Smooth muscle cell of the brain vasculature (primary cell): ENCODE measurements at regions not wholly inside any gene's neighbourhood (a gene's known extent, or its start where the extent isn't known, plus 50 kb on each side); places are given as distances from the start of the nearest gene placed in this dataset.

Source experiments
- DNase-seq: peaks from one replicate; pipeline ENCODE4 v3.0.0-alpha.2; 2012; ENCODE audit warnings: low read depth, low spot score

DNA sequence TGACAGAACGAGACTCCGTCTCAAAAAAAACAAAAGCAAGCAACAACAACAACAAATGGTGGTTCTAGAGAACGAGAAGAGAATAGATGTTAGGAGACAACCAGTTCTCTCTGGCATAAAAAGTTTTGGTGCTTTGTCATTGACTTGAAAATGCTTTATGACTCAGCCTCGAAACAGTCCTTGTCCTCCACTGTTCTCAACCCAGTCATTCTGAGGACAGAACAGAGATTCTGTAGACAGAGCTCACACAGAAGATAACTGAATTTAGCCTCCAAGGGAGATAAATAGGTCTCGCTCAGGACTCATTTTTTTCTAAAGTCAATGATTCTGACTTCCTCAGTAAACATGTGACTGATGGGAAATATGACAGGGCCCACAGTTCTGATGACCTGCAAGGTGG is 76.0 kb upstream of the FSTL4 start:
- DNase-seq = no peak

DNA sequence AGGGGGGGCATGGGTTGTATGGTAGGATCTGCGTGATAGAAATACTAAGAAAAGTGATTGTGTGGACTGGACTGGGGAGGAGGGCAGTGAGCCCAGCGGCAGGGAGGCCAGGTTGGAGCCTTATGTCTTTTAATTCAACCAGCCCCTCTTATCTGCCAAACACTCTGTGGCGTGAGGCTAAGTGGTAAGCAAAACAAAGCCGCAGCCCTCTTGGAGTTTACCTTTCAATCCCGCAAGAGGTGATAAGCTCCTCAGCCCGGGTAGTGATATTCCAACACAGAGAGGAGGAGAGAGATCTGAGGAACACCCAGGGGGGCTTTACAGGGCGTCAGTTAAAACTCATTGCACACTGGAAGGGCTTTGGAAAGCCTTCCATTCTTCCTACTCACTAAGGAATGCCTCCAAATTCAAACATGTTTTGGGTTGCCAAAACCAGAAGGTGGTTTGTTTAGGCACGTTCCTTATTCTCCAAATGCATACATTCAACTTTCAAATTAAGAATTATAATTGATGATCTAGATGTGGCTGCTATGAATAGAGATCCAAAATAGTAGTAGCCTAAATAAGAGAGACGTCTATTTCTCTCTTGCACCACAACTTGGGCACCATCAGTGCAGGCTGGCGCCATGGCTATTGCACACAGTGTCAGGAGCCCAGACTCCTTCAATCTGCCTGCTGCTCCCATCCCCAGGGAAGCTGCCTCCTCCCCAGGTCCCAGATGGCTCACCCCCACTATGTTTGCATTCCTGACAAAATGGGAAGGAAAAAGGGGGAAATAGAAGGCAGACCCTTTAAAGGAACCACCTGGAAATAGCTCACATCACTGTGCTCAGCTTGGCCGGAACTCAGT is 75.1 kb upstream of the FSTL4 start:
- DNase-seq = no peak

DNA sequence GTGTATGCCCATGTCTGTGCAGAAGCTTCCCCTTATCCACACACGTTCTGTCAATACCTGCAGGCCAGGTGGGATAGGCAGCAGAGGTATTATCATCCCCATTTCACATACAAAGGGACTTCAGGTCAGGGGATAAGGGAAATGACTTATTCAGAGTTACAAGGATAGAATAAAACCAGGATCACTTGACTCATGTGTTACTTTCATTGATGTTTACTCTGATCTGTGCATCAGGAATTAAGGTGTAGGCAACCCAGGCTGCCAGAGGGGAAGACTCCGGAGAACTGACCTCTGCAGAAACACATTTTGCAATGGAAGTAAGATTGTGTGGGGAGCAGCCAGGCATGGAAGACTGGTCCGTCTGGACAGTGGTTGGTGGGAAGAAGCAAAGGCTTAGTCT is 74.2 kb upstream of the FSTL4 start:
- DNase-seq = no peak

DNA sequence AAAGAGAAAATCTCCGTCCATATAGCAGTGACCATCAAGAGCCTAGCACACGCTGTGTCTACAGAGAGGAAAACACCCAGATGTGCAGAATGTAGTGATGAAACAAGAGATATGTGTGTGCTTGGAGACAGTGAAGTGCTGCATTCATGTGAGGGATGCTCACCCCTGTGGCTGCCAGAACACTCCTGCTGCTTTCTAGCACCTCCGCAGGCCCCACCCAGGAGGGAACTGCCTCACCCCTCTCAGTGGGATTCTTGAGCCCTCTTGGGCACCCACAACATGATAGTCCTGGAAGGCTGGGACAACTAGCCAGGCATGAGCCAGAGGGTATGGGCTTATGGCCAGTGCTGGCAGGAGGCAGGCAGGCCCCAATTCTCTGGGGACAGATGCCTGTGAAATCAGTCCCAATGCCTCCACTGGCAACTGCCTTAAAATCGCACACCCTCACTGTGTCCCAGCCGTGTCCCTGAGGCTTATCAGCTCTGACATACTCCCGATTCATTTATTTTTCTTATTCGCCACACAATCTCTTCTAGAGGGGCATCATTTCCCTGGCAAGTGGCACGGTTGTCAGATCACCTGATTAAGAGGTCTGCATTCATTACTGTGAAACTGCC is 73.2 kb upstream of the FSTL4 start:
- DNase-seq = no peak

DNA sequence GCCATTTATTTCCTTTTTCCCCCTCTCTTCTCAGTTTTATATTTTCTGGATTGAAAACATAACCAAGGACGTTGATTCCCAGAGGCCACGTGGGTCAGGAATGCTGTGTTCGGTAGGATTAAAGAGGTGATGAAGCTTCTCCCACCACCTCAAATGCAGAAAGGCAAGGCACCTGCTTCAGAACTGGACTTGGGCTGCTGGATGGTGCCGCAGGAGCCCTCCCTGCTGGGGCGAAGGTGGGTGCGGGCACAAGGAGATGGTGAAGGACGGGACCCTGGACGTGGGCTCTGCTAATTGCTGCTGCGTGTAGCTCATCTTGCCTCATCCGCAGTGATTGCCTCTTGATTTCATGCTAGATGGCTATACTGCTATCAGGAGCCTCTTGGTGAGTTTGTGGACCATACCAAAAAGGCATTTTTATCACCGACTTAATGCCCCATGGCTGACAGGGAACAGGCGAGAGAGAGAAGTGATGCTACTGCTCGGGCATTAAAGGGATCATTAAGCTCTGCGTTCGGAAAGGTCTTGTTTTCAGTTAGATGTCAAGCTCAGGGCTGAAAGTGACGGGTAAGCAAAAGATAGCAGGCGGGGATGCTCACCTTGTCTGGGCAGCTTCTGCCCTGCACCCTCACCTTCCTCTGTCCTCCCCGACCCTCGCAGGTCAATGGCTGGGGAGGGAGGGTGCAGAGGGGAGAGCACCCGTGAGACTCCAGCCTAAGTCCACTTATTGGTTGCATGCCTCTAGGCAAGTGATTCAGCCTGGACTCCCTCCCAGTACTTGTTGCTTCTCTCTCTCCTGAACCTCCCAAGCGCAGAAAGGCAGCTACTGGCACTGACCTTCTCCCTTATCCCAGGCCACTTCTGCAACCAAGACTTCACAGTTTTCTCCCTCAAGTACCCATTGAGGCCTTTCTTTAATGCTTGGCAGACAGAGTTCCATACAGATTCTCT is 71.6 kb upstream of the FSTL4 start:
- no peak for DNase-seq

DNA sequence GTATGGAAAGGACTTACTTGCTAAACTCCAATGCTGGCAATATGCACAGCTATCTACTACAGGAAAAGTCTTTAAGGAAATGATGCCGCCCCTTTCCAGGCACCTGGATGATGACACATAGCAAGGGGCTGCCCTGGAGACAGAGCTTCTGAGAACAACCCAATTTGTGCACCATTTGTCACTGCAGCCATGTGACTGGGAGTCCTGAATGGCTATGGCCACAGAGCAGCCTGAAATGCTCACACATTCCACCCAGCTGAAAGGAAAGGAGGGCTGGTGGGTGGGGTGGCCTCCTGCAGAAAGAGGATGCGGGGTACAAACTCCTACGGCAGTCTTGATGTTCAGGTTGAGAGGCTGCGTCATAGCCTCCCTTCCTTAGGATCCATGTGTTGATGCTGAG is 70.1 kb upstream of the FSTL4 start:
- no peak for DNase-seq

DNA sequence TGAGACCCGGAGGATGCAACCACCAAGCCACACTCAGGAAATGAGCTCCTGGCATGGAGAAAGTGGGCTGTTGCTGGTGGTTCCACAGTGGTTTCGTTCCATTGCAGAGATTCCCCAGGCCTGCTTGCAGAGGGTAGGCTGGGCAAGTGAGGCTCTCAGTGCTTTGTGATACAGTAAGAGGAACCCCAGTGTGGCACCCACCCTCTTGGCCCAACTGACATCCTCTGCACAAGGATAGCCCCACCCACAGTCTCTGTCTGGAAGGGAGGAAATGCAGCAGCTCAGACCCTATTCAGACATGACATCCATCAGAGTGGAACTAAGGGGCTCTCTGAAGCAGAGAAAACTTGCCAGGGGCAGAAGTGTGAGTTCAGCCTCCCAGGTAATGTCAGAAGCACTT is 69.6 kb upstream of the FSTL4 start:
- DNase-seq = no peak

DNA sequence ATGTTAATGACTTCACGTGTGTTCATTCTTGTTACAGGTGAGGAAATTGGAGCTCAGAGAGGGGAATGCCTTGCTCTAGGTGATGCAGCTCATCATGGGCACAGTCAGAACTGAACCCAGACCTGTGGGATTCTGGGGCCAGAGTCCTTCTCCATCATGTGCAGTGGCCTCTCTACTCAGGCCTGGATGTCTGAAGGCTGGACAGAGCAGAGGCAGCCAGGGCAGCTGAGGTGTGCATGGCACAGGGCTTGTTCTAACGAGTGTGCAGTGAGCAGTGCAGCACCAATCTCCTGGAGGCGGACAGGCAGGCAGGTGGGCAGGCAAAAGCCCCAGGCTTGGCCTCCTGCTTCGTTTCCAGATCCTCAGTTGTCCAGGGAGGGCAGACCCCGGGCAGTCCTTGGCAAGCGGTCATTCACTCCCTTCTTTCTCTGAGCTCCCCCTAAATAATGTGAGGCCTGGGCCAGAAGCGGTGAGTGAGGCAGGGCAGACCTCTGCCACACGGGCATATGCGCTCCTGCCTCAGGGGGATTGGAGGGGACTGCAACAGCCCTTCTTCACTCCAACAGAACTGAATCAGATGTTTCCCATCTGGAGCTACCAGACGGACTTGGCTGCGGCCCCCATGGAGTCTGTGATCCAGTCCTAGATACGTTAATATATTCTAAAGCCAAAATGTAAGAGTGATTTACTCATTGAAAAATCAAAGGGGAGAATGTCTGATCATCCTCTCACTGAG is 68.7 kb upstream of the FSTL4 start:
- DNase-seq = no peak

DNA sequence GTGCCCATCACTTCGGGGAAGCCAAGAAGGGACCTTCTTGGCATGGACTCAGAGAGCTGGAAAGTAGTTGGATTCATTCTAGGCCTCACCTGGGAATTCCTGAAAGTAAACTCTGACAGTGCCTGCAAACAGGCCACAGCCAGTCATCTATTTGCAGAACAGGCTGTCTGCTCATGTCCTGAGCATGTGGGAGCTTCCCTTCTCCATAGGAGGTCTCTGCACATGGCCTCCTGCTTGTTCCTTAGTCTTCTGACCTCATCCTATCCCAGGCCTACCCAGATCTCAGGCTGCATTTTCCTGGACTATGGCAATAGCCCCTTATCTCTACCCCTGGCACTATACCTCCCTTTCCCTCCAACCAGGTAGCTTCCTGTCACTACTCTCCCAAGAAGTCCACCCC is 67.2 kb upstream of the FSTL4 start:
- no peak for DNase-seq

DNA sequence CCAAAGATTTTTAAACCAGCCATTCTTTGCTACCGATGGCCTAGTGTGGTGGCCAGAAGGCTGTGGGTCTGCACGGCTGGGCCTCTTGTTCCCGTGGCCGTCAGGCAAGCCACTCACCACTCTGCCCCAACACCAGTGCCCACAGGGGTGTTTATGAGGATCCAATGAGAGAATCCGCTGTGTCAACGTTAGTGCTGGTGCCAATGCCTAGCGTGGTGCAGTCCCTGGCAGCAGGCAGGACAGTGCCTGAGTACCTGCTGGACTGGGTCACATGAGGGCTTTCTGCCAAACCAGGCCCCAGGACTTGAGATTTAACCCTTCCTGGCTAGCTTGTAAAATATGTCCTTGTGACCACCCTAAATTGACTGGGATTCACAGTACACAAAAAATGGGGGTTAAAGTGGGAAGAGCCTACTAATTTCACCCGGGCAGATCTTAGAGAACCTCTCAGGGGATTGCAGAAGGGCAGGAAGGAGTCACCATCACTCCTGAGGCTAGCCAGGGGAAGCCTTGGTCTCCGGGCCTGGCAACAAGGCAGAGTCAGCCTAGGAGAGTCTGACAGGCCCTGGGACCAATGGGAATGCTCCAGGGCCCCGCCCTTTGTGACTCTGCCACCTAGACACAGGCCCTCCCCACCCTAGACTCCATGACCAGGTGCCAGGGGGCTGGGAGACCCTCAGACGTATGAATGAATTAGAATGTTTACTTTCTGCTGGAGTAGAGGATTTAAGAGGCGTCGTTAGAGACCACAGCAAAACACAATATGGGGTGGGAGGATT is 63.2 kb upstream of the FSTL4 start:
- no peak for DNase-seq

DNA sequence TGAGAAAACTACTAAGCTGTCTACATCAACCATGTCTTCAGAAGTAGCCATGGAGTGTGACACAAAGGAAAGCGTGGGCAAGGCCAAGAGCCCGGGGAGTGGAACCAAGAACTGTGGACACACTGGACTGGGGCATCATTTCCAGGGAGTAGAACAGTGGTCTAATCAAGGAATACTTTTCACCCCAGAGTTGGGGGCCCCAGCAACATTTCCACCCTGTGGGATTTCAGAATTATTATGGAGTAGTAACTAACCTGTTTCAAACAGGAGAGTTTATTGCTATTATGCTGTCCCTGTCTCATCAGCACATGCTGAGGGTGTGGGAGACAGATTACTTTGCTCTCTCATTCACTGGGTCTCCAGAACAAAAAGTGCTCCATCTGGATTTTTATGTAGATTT is 58.0 kb upstream of the FSTL4 start:
- DNase-seq = no peak

DNA sequence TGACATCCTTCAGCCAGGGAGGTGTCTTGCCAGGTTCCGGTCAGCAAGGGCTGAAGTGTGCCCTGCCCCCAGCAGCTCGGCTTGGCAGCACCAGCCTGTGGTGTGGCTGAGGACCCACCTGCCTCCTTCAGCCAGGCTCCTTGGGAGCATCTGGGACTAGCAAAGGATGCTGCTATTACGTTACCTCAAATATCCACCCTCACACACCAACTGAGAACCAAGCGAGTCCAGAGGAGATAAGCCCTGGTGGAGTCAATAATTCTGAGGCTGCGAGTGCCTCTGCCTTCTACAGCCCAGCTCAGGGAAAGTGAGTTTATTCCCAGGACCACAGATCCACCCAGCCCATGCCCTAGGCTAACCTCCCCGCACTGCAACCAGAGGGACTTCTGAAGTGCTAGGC is 57.1 kb upstream of the FSTL4 start:
- no peak for DNase-seq

DNA sequence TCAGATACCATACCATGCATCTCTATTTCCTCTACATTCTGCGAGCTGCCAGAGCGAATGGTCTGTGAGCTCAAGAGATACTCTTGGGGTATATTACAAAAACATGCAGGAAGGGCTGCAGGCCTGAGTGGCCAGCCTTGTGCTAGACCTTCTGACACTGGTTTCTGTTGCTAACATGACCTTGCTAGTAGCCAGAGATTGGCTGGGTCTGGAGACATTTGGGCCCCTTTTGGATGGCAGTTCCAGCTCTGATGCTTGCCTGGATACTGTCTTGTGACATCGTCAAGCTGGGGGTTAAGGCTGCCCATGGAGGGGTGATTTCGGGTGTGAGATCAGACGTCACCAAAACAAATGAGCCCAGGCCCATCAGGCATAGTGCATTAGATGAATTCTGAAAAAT is 56.1 kb upstream of the FSTL4 start:
- no peak for DNase-seq

DNA sequence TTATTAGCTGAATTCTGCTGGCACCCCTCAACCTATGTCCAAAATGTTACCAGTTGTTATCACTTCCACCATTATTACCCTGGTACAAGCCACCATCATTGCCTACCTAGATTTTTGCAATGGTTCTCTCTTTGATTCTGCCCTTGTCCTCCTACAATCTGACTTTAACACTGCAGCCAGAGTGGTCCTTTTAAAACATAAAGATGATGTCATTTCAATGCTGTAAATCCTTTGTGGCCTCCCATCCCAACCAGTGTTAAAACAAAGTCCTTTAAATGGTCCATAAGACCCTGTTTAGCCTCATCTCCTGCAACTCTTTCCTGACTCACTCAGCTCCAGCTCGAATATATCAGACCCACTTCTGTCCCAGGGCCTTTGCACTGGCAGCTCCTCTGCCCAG is 54.9 kb upstream of the FSTL4 start:
- DNase-seq = no peak

DNA sequence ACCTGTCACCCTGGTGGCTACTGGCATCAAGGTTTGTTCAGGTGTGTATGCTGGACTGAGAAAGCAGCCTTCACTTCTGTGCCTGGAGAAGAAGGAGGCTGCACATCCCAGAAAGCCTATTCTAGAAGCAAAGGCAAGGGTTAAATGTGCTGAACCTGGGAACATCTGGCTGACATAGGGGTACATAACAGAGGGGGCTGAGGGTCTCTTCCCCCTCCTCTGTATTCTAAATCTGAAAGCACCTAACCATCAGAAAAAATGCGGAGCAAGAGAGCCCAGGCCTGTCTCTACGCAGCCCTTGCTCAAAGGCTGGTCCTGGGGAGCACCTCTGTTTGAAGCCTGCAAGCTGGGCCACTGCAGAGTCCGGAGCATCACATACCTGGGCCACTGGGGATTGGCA is 53.2 kb upstream of the FSTL4 start:
- DNase-seq = no peak

DNA sequence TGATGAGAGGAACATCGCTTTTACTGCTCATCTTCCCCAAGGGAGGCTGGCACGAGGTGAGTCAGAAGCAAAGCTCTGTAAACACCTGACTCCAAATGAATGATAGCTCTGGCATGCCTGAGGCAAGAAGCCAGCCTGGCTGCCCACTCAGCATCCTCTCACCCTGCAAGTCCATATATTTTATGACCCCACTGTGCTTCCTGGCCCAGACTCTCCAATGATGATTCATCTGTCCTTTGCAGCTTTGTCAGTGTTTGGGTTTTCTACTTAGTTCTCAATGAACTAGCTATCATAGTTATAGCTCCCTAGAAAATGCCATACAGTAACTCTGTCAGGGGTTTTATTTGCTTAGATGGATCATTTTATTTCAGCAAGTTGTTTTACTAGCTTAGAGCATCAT is 52.1 kb upstream of the FSTL4 start:
- no peak for DNase-seq

DNA sequence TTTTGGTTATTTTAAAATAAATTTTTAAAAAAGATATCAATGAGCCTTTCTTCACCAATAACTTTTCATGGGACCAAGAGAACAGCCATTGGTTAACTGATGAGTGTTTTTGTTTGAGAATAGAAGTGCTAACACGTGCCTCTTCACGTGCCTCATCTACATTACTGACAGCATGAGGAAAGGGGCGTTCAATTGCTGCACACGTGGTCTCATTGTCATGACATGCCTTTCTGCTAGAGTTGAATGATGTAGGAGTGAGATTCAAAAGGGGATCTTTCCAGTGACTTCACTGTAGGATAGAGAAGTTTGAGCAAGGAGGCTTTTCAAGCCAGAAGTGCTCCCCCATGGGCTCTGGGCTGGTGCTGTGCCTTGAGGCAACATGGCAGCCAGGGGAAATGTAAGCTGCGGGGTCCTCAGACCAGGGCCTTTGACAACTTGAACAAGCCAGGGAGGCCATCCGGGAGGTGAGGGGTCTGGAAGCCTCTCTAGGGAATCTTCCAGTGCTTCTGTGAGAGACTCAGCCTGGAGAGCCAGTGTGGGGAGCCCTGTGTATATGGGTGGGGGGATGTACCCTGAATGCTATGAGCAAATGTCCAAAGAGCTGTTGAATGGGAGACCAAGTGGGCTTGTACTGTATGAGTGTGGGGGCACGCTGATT is 51.2 kb upstream of the FSTL4 start:
- DNase-seq = no peak

DNA sequence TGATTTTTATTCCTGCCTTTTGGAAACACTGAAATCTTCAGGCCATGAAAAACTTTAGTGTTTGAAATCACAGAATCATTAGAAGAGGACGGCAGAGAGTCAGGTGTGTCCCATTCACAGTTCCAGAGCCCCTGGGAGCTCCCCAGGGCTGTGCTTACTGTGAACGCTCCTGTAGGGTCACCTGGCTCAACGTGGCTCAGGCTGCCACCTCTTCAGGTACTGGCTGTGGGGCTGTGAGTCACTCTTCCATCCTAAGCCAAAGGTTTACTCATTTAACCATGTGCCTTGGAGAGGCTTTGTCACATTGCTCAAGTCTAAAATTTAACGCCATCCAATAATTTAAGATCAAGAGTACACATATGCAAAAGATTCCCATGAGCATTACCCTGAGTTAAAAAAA is 50.2 kb upstream of the FSTL4 start:
- no peak for DNase-seq
